Body of pancreas (tissue), 4 donors: ENCODE measurements at regions not wholly inside any gene's neighbourhood (a gene's known extent, or its start where the extent isn't known, plus 50 kb on each side); places are given as distances from the start of the nearest gene placed in this dataset.

Source experiments
- ATAC-seq: fragments of 150-250 bp; one replicate; pipeline ENCODE4 v1.9.1; 2016
- DNase-seq, 4 donors: peaks; one replicate each; pipeline ENCODE4 v3.0.0-alpha.2; 2019
- H3K27ac ChIP-seq, 4 donors: fragments of 200-600 bp; sonication (generic); 1 replicate in 3 of 4; 2 replicates in 1 of 4; pipeline versions ENCODE4 v1.5.1 to v1.6.1; 2016 to 2019; ENCODE audit warnings: mild to moderate bottlenecking in 1 of 4, mixed read lengths in 1 of 4, moderate library complexity in 1 of 4
- H3K27me3 ChIP-seq, 2 donors: fragments of 200-600 bp; sonication (generic); one replicate each; pipeline ENCODE4 v1.6.0; 2016; ENCODE audit warnings: mild to moderate bottlenecking in 1 of 2
- H3K36me3 ChIP-seq, 2 donors: fragments of 200-600 bp; sonication (generic); replicated peaks in 1 of 2; 2 replicates each; pipeline ENCODE4 v1.5.1; 2016; ENCODE audit warnings: low read depth in 2 of 2; ENCODE audit not compliant: insufficient read depth in 1 of 2
- H3K4me1 ChIP-seq: fragments of 200-600 bp; sonication (generic); one replicate; pipeline ENCODE4 v1.6.0; 2016
- H3K4me3 ChIP-seq, 2 donors: fragments of 200-600 bp; sonication (generic); 1 replicate in 1 of 2; 2 replicates in 1 of 2; pipeline ENCODE4 v1.5.1; 2016 to 2019
- H3K9me3 ChIP-seq, 3 donors: fragments of 200-600 bp; sonication (generic); 1 replicate in 2 of 3; 2 replicates in 1 of 3; pipeline ENCODE4 v1.5.1; 2016
- POLR2A ChIP-seq, 3 donors: fragments of 450-650 bp; IDR thresholded peaks; one replicate each; pipeline ENCODE4 v1.6.1; 2016; ENCODE audit warnings: antibody characterized with exemption in 3 of 3, mild to moderate bottlenecking in 2 of 3
- WGBS, 2 donors: methylation state at CpG; one replicate each; pipeline ENCODE4 v1.1.5; 2017; 5-methylcytosine and 5-hydroxymethylcytosine counted together
- intact Hi-C: fragments of 100-400 bp; cut with DNase I; formaldehyde crosslinking; loops from one replicate; pipeline ENCODE4 v1.15.1; 2023
- TF ChIP-seq, protein P1 (sequence below), 7 experiments: fragments of 450-650 bp in 4 of 7; fragments of 200-600 bp in 3 of 7; sonication (generic) in 3 of 7; IDR thresholded peaks; one replicate each; pipeline ENCODE4 v1.5.1; 2016 to 2019; ENCODE audit warnings: antibody characterized with exemption in 7 of 7

DNA sequence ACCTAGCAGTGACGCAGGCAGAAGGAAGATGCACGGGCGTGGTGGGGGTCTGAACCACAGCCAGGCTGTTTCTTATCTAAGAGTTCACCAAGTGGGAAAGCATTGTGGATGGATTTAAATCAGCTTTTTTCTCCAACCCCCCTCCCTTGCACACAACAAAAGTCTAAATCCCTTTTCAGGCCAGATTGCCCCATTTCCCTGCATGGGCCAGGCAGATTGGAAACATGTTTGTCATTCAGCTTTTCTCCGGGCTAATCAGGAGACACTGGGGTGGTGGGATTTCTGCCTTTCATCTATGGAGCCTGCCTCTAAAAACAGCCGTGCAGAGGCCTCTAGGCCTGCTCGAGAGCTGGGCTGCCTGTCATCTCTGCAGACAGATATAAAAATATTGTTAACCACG, 166.3 kb upstream of the LEF1 start:
- 81 to 83% methylated on average over 7 of the region's 7 CpGs for WGBS, 2 donors
- TF ChIP-seq, protein P1, sequence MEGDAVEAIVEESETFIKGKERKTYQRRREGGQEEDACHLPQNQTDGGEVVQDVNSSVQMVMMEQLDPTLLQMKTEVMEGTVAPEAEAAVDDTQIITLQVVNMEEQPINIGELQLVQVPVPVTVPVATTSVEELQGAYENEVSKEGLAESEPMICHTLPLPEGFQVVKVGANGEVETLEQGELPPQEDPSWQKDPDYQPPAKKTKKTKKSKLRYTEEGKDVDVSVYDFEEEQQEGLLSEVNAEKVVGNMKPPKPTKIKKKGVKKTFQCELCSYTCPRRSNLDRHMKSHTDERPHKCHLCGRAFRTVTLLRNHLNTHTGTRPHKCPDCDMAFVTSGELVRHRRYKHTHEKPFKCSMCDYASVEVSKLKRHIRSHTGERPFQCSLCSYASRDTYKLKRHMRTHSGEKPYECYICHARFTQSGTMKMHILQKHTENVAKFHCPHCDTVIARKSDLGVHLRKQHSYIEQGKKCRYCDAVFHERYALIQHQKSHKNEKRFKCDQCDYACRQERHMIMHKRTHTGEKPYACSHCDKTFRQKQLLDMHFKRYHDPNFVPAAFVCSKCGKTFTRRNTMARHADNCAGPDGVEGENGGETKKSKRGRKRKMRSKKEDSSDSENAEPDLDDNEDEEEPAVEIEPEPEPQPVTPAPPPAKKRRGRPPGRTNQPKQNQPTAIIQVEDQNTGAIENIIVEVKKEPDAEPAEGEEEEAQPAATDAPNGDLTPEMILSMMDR (IDR thresholded peaks at IDR 0.05): no peak
- no peak for TF ChIP-seq POLR2A (IDR thresholded peaks at IDR 0.05)
- H3K9me3 ChIP-seq: no peaks in the 10 kb centered on the region

GRCh38 chr4:108334031-108334430, 165.3 kb upstream of the LEF1 start:
- Histone ChIP-seq H3K27me3 (no peaks in the 10 kb centered on the region), H3K4me3 (no peak overlapping the region), H3K36me3 (no peaks in the 10 kb centered on the region), H3K9me3 (no peaks in the 10 kb centered on the region), H3K27ac (no peak overlapping the region), H3K4me1 (no peaks in the 10 kb centered on the region)
- DNase-seq: no peak
- intact Hi-C loops: no loop called here
- TF ChIP-seq, protein P1 (IDR thresholded peaks at IDR 0.05): no peak
- TF ChIP-seq POLR2A (IDR thresholded peaks at IDR 0.05): no peak
- ATAC-seq: no peak
- WGBS, 2 donors: 66 to 71% methylated on average over 6 of the region's 6 CpGs

More for the DNA sequence above, 166.3 kb upstream of the LEF1 start:
- ATAC-seq: no peak
- no peaks in the 10 kb centered on the region for H3K4me1 ChIP-seq
- H3K27ac ChIP-seq: no peak overlapping the region
- H3K27me3 ChIP-seq: no peaks in the 10 kb centered on the region
- H3K4me3 ChIP-seq: no peak overlapping the region
- no peaks in the 10 kb centered on the region for H3K36me3 ChIP-seq
- no peak for DNase-seq
- intact Hi-C loops: no loop called here

DNA sequence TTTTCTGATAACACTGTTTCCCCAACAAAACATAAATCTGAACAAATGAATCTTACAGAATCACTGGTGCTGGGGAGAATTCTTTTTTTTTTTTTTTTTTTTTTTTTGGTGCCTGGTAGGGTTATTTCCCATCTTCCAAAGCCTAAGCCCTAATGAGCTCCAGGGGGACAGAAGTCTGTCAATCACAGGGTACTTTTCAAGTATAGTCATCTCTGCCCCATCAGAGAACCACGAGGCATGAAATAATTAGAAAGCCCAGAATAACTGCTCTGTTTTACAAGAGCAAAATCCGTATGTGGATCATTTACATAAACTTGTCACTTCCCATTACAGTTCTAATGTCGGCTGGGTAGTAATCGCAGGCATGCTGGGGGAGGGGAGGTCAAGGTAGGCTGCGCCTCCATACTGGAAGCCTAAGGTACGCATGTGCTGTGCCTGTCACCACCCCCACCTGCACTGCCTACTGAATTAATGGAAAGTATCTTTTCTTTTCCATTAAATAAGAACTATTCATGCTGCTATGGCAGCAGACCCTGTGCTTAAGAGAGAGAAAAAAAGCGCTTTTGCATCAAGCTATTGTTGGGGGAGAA, 164.7 kb upstream of the LEF1 start:
- ATAC-seq: no peak
- intact Hi-C loops: no loop called here

GRCh38 chr4:108331905-108332632, 163.3 kb upstream of the LEF1 start:
- TF ChIP-seq, protein P1 (IDR thresholded peaks at IDR 0.05): no peak
- TF ChIP-seq POLR2A (IDR thresholded peaks at IDR 0.05): no peak
- Histone ChIP-seq H3K4me3 (no peak overlapping the region), H3K9me3 (no peaks in the 10 kb centered on the region), H3K27ac (no peak overlapping the region), H3K36me3 (no peaks in the 10 kb centered on the region), H3K4me1 (no peaks in the 10 kb centered on the region), H3K27me3 (no peaks in the 10 kb centered on the region)
- ATAC-seq: no peak
- no peak for DNase-seq
- intact Hi-C loops: no loop called here
- WGBS, 2 donors: 54 to 58% methylated on average over 5 of the region's 5 CpGs

More for the DNA sequence above, 164.7 kb upstream of the LEF1 start:
- Histone ChIP-seq H3K27ac (no peak overlapping the region), H3K27me3 (no peaks in the 10 kb centered on the region), H3K4me1 (no peaks in the 10 kb centered on the region), H3K36me3 (no peaks in the 10 kb centered on the region), H3K9me3 (no peaks in the 10 kb centered on the region), H3K4me3 (no peak overlapping the region)
- TF ChIP-seq POLR2A (IDR thresholded peaks at IDR 0.05): no peak
- TF ChIP-seq, protein P1 (IDR thresholded peaks at IDR 0.05): no peak
- 50 to 62% methylated on average over 7 of the region's 7 CpGs for WGBS, 2 donors
- DNase-seq: no peak

- TF ChIP-seq, protein P1 (IDR thresholded peaks at IDR 0.05): no peak
- no peak for TF ChIP-seq POLR2A (IDR thresholded peaks at IDR 0.05)
- Histone ChIP-seq H3K27ac (no peak overlapping the region), H3K4me3 (no peak overlapping the region), H3K27me3 (no peaks in the 10 kb centered on the region), H3K36me3 (no peaks in the 10 kb centered on the region), H3K9me3 (no peaks in the 10 kb centered on the region), H3K4me1 (no peaks in the 10 kb centered on the region)
- intact Hi-C loops: no loop called here
- 78 to 85% methylated on average over 2 of the region's 2 CpGs for WGBS, 2 donors
- ATAC-seq (no peak), DNase-seq (no peak)
Observed at GRCh38 chr4:108328383-108328732, 159.6 kb upstream of the LEF1 start.
